ENCODE measurements at regions not wholly inside any gene's neighbourhood (a gene's known extent, or its start where the extent isn't known, plus 50 kb on each side); places are given as distances from the start of the nearest gene placed in this dataset.

DNA sequence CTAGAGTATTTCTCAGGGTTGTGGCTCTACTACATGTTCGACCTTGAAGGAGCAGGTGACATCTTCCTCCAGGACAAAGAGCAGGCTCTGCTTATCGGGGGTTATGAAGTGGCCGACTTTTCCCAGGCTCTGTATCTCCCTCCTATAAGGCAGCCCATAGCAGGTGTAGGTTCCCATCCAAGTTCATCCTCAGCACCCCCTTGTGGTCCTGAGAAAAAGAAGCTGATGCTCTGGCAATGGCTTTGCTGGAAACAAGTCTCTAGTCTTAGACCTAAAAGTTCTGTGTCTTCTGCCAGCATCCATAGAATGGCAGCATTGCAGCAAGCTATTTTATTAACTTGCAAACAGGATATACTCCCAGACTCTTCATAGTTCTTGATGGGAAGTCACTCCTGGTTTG, 836.6 kb upstream of the PRKX start:
- TF ChIP-seq, protein P1, sequence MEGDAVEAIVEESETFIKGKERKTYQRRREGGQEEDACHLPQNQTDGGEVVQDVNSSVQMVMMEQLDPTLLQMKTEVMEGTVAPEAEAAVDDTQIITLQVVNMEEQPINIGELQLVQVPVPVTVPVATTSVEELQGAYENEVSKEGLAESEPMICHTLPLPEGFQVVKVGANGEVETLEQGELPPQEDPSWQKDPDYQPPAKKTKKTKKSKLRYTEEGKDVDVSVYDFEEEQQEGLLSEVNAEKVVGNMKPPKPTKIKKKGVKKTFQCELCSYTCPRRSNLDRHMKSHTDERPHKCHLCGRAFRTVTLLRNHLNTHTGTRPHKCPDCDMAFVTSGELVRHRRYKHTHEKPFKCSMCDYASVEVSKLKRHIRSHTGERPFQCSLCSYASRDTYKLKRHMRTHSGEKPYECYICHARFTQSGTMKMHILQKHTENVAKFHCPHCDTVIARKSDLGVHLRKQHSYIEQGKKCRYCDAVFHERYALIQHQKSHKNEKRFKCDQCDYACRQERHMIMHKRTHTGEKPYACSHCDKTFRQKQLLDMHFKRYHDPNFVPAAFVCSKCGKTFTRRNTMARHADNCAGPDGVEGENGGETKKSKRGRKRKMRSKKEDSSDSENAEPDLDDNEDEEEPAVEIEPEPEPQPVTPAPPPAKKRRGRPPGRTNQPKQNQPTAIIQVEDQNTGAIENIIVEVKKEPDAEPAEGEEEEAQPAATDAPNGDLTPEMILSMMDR (IDR thresholded peaks at IDR 0.05; ENCODE audit: low read depth, low read length), result peak; percentile 25; the same call in 1 of the 2 replicates
- TF ChIP-seq EZH2phosphoT487 (IDR thresholded peaks at IDR 0.05; ENCODE audit: low read depth), result no peak

Measured in OCI-LY3 (cell line).